HG03439 (cell line): ENCODE measurements at regions not wholly inside any gene's neighbourhood (a gene's known extent, or its start where the extent isn't known, plus 50 kb on each side); places are given as distances from the start of the nearest gene placed in this dataset.
"Not testable (repeated sequence)": the region's sequence is repeated elsewhere in the genome, so short reads cannot be mapped to it uniquely, and the experiment has no call there.

Experiments used
- ATAC-seq: cut with Tn5 transposase; IDR thresholded peaks from one replicate; pipeline ENCODE4 v1.9.1; 2021; ENCODE audit warnings: mild to moderate bottlenecking, moderate library complexity; ENCODE audit not compliant: unreplicated experiment

GRCh38 chr10:31121757-31122577, 90.3 kb upstream of the ZNF438 start:
- no peak for ATAC-seq

GRCh38 chr10:31123946-31124345, 92.3 kb upstream of the ZNF438 start:
- no peak for ATAC-seq

GRCh38 chr10:31124852-31125251, 93.2 kb upstream of the ZNF438 start:
- no peak for ATAC-seq

- no peak for ATAC-seq
Measured at GRCh38 chr10:31125789-31126188, 94.1 kb upstream of the ZNF438 start.

- ATAC-seq, result no peak
Measured at GRCh38 chr10:31126593-31126992, 94.9 kb upstream of the ZNF438 start.

GRCh38 chr10:31128536-31128935, 96.9 kb upstream of the ZNF438 start:
- no peak for ATAC-seq

- no peak for ATAC-seq
Measured at GRCh38 chr10:31129271-31129670, 97.6 kb upstream of the ZNF438 start.

- no peak for ATAC-seq
Measured at GRCh38 chr10:31129880-31130405, 98.3 kb upstream of the ZNF438 start.

GRCh38 chr10:31130406-31130805, 98.7 kb upstream of the ZNF438 start:
- no peak for ATAC-seq

GRCh38 chr10:31131251-31131650, 99.6 kb upstream of the ZNF438 start:
- ATAC-seq, result no peak

GRCh38 chr10:31132681-31133244, 101.1 kb upstream of the ZNF438 start:
- no peak for ATAC-seq

- peak; percentile 16 for ATAC-seq
Measured at GRCh38 chr10:31133251-31133791, 101.7 kb upstream of the ZNF438 start.

GRCh38 chr10:31133792-31134310, 102.2 kb upstream of the ZNF438 start:
- ATAC-seq, result peak; percentile 51

GRCh38 chr10:31134311-31134952, 102.8 kb upstream of the ZNF438 start:
- peak; percentile 35 for ATAC-seq

- ATAC-seq, result no peak
Measured at GRCh38 chr10:31135171-31135570, 103.5 kb upstream of the ZNF438 start.

- not testable (repeated sequence) for ATAC-seq
Measured at GRCh38 chr10:31135791-31136190, 104.1 kb upstream of the ZNF438 start.

GRCh38 chr10:31136386-31136785, 104.7 kb upstream of the ZNF438 start:
- no peak for ATAC-seq

GRCh38 chr10:31136930-31137885, 105.5 kb upstream of the ZNF438 start:
- ATAC-seq, result no peak

GRCh38 chr10:31138026-31138553, 106.4 kb upstream of the ZNF438 start:
- ATAC-seq, result no peak

GRCh38 chr10:31139497-31139896, 107.8 kb upstream of the ZNF438 start:
- no peak for ATAC-seq
